ENCODE measurements at regions not wholly inside any gene's neighbourhood (a gene's known extent, or its start where the extent isn't known, plus 50 kb on each side); places are given as distances from the start of the nearest gene placed in this dataset.

- no peak for TF ChIP-seq CTCF (IDR thresholded peaks at IDR 0.05)
- no peak for TF ChIP-seq POLR2A (IDR thresholded peaks at IDR 0.05)
These were observed 78.4 kb downstream of the KCTD15 start for GRCh38 chr19:33875071-33875470.
